Peyer's patch (tissue), 4 donors: ENCODE measurements at regions not wholly inside any gene's neighbourhood (a gene's known extent, or its start where the extent isn't known, plus 50 kb on each side); places are given as distances from the start of the nearest gene placed in this dataset.

ENCODE experiments used
- DNase-seq, 3 donors: peaks; one replicate each; pipeline ENCODE4 v3.0.0-alpha.2; 2017 to 2019
- H3K27ac ChIP-seq, 4 donors: fragments of 200-600 bp; sonication (generic); one replicate each; pipeline ENCODE4 v1.5.1; 2016 to 2019
- H3K27me3 ChIP-seq, 2 donors: fragments of 200-600 bp; sonication (generic); one replicate each; pipeline ENCODE4 v1.5.1; 2019
- H3K36me3 ChIP-seq, 3 donors: fragments of 200-600 bp; sonication (generic); one replicate each; pipeline ENCODE4 v1.5.1; 2016 to 2019
- H3K4me1 ChIP-seq, 4 donors: fragments of 200-600 bp; sonication (generic); one replicate each; pipeline ENCODE4 v1.5.1; 2016 to 2019
- H3K4me3 ChIP-seq, 4 donors: fragments of 200-600 bp; sonication (generic); 1 replicate in 3 of 4; 2 replicates in 1 of 4; pipeline ENCODE4 v1.5.1; 2016 to 2019; ENCODE audit warnings: mild to moderate bottlenecking in 1 of 4
- H3K9me3 ChIP-seq, 4 donors: fragments of 200-600 bp; sonication (generic); one replicate each; pipeline ENCODE4 v1.5.1; 2016 to 2019; ENCODE audit warnings: mild to moderate bottlenecking in 1 of 4
- CTCF ChIP-seq, 6 experiments: fragments of 450-650 bp in 4 of 6; fragments of 200-600 bp in 2 of 6; sonication (generic) in 1 of 6; IDR thresholded peaks; one replicate each; pipeline ENCODE4 v1.5.1; 2017 to 2019; ENCODE audit warnings: antibody characterized with exemption in 6 of 6, mild to moderate bottlenecking in 3 of 6, moderate library complexity in 1 of 6
- POLR2A ChIP-seq, 2 donors: fragments of 450-650 bp; IDR thresholded peaks; one replicate each; pipeline ENCODE4 v1.5.1; 2017; ENCODE audit warnings: antibody characterized with exemption in 2 of 2, mild to moderate bottlenecking in 2 of 2, moderate library complexity in 2 of 2

- no peak for TF ChIP-seq POLR2A (IDR thresholded peaks at IDR 0.05)
- TF ChIP-seq CTCF (IDR thresholded peaks at IDR 0.05) = no peak
- Histone ChIP-seq H3K27ac (no peak overlapping the region), H3K27me3 (no peaks in the 10 kb centered on the region), H3K4me3 (no peak overlapping the region), H3K9me3 (no peaks in the 10 kb centered on the region), H3K36me3 (no peaks in the 10 kb centered on the region), H3K4me1 (no peaks in the 10 kb centered on the region)
- DNase-seq = no peak
Observed at GRCh38 chr4:133863153-133863552, 338.4 kb downstream of the PABPC4L start.

GRCh38 chr4:133856731-133857355, 344.7 kb downstream of the PABPC4L start:
- TF ChIP-seq POLR2A (IDR thresholded peaks at IDR 0.05) (no peak), CTCF (IDR thresholded peaks at IDR 0.05) (no peak)

DNA sequence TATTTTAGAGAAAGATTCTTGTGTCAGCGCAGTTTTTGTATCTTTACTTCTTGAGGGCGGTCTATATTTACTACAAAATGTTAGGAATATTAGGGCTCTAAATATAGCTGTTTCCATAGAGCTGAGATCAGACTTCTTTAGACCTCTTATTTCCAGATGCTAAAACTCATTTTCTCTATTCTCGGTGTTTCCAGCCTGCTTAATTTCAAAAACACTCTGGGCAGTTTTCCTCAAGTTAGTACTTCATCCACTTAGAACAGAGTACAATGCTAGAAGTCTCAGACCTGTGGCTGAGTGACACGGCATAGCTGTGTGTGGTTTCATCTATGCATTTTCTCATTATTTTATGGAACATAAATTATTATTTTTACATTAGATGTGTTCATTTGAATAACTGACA, 346.6 kb downstream of the PABPC4L start:
- no peaks in the 10 kb centered on the region for H3K9me3 ChIP-seq
- no peaks in the 10 kb centered on the region for H3K4me1 ChIP-seq
- no peak for DNase-seq
- no peak overlapping the region for H3K27ac ChIP-seq
- H3K4me3 ChIP-seq = no peak overlapping the region
- TF ChIP-seq CTCF (IDR thresholded peaks at IDR 0.05) (no peak), POLR2A (IDR thresholded peaks at IDR 0.05) (no peak)
- H3K27me3 ChIP-seq = no peaks in the 10 kb centered on the region
- H3K36me3 ChIP-seq = no peaks in the 10 kb centered on the region

More at GRCh38 chr4:133856731-133857355, 344.7 kb downstream of the PABPC4L start:
- H3K36me3 ChIP-seq = no peaks in the 10 kb centered on the region
- H3K4me3 ChIP-seq = no peak overlapping the region
- H3K4me1 ChIP-seq = no peaks in the 10 kb centered on the region
- no peaks in the 10 kb centered on the region for H3K27me3 ChIP-seq
- H3K27ac ChIP-seq = no peak overlapping the region
- no peak for DNase-seq
- no peaks in the 10 kb centered on the region for H3K9me3 ChIP-seq

- Histone ChIP-seq H3K9me3 (no peaks in the 10 kb centered on the region), H3K4me3 (no peak overlapping the region), H3K27me3 (no peaks in the 10 kb centered on the region), H3K4me1 (no peaks in the 10 kb centered on the region), H3K27ac (no peak overlapping the region), H3K36me3 (no peaks in the 10 kb centered on the region)
- no peak for DNase-seq
- no peak for TF ChIP-seq POLR2A (IDR thresholded peaks at IDR 0.05)
- TF ChIP-seq CTCF (IDR thresholded peaks at IDR 0.05) = no peak
Observed at GRCh38 chr4:133839326-133839725, 362.3 kb downstream of the PABPC4L start.

GRCh38 chr4:133823177-133823576, 378.4 kb downstream of the PABPC4L start:
- Histone ChIP-seq H3K36me3 (no peaks in the 10 kb centered on the region), H3K27ac (no peak overlapping the region), H3K9me3 (no peaks in the 10 kb centered on the region), H3K4me1 (no peaks in the 10 kb centered on the region), H3K4me3 (no peak overlapping the region), H3K27me3 (no peaks in the 10 kb centered on the region)
- DNase-seq = no peak
- TF ChIP-seq CTCF (IDR thresholded peaks at IDR 0.05) (no peak), POLR2A (IDR thresholded peaks at IDR 0.05) (no peak)

DNA sequence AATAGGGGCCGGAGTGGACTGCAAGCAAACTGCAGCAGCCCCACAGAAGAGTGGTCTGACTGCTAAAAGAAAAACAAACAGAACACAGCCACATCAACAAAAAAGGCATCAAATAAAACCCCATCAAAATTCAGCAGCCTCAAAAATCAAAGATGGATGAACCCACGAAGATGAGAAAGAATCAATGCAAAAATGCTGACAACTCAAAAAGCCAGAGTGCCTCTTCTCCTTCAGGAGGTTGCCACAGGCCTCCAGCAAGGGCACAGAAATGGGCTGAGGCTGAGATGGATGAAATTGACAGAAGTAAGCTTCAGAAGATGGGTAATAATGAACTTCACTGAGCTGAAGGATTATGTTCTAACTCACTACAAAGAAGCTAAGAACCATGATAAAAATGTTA, 388.6 kb downstream of the PABPC4L start:
- Histone ChIP-seq H3K9me3 (no peaks in the 10 kb centered on the region), H3K4me1 (no peaks in the 10 kb centered on the region), H3K36me3 (no peaks in the 10 kb centered on the region), H3K4me3 (no peak overlapping the region), H3K27ac (no peak overlapping the region), H3K27me3 (no peaks in the 10 kb centered on the region)
- DNase-seq = no peak
- TF ChIP-seq CTCF (IDR thresholded peaks at IDR 0.05) (no peak), POLR2A (IDR thresholded peaks at IDR 0.05) (no peak)
